GM19328 (cell line): ENCODE measurements at regions not wholly inside any gene's neighbourhood (a gene's known extent, or its start where the extent isn't known, plus 50 kb on each side); places are given as distances from the start of the nearest gene placed in this dataset.

Source experiments
- ATAC-seq: cut with Tn5 transposase; IDR thresholded peaks from one replicate; pipeline ENCODE4 v1.9.1; 2021; ENCODE audit warnings: mild to moderate bottlenecking, moderate library complexity; ENCODE audit not compliant: unreplicated experiment

DNA sequence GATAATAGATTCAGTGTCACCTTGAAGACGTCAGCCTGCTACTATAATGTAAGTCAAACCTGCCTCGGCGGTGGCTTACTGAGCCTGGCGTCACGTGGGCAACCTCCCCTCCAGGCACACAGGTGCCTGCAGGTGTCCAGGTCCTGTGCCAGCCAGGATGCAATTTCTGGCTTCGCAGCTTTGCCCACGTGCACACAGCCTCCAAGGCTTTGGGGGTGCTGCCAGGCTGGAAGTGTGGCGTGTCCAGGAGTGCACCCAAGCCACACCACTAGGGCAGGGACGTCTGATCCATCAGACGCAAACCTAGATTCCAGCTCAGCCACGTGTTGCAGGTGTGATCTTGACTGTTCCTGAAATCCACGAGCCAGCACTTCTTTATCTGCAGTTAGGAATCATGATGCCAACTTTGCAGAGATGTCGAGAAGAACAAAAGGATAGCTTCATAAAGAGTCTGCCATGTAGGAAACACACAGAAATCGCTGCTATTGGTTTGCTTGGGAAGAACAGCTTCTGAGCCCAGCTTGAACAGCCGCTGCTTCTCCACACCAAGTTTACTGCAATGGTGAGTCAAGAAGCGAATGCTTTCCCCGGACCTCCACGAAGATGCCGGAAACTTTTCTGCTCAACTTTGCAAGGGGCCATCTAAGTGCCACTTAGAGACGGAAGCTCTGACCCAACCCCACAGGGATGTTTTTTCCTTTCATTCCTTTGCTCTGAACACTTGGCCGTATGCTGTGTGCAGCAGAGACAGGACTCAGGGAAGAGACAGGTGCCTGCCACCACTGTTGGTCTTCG is 84.2 kb upstream of the SALL3 start:
- no peak for ATAC-seq

GRCh38 chr18:78896111-78896905 is 83.3 kb upstream of the SALL3 start:
- no peak for ATAC-seq

GRCh38 chr18:78898066-78898465 is 81.6 kb upstream of the SALL3 start:
- ATAC-seq, result no peak

GRCh38 chr18:78898635-78899034 is 81.0 kb upstream of the SALL3 start:
- ATAC-seq, result no peak

DNA sequence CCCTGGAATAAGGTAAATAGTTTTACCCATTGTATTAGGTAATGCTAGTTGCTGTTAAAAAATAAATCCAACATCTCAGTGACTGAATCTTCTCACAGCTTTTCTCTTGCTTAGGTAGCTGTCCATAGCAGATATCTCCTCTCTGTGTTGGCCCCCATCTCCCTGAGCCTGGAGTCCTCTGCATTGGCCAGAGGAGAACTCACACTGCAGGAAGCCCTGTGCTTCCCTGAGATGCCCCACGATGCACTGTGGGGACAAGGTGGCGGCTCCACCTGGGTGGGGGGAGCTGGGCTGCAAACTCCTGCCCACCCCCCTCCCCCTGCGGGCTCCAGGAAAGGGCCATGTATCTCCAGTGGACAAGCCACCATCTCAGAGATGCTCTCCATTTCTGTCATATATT is 80.4 kb upstream of the SALL3 start:
- no peak for ATAC-seq

GRCh38 chr18:78900938-78901909 is 78.4 kb upstream of the SALL3 start:
- no peak for ATAC-seq

- no peak for ATAC-seq
Observed at GRCh38 chr18:78901923-78902794, 77.5 kb upstream of the SALL3 start.

- ATAC-seq, result no peak
Observed at GRCh38 chr18:78902795-78903435, 76.7 kb upstream of the SALL3 start.

DNA sequence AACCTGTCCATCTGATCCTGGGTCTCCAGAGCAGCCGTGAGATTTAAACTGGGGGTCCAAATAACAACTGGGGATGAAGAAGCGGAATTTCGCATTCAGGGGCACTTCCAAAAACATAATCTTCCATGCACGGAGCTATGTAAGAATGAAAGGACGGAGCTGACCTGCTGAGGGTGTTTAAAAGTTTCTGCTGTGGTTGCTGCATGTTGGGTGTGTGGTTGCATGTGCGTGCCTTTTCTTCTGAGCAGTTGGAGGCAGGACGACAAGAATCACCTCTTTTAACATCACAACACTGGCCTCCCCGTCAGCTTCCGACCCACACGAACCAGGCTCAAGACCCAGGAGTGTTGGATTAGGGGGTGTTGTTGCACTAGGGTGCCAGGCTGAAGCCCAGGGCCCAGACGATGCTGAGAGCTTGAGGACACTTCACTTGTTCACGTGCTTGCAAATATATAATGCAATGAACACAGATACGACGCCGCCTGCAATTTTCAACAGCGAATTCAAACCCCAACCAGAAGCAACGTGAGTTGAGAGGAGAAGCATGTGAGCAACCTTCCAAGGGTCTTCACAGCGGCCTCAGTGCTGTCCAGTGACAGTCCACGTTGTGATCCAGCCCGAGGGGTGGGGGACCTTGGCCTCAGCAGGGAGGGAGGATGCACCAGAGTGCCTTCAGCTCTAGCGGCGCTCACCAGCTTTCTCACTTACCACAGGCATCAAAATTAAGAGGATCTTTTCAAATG is 76.0 kb upstream of the SALL3 start:
- ATAC-seq, result no peak

DNA sequence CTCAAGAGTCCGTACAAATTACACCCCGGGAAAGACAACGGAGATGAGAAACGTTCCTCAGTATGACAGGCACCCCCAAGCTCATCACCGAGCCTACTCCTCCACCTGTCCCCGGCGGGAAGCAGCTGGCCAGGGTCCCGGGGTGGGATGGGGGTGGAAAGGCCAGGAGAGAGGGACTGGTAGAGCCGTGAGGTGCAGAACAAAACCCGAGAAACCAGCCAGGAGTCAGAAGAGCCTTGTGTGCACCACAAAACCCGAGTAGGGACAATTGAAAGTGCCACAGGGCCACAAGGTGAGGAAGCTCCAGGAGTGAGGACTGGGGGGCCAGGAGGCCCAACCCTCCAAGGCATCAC is 75.5 kb upstream of the SALL3 start:
- no peak for ATAC-seq

- ATAC-seq, result no peak
Observed at GRCh38 chr18:78905334-78905733, 74.3 kb upstream of the SALL3 start.

DNA sequence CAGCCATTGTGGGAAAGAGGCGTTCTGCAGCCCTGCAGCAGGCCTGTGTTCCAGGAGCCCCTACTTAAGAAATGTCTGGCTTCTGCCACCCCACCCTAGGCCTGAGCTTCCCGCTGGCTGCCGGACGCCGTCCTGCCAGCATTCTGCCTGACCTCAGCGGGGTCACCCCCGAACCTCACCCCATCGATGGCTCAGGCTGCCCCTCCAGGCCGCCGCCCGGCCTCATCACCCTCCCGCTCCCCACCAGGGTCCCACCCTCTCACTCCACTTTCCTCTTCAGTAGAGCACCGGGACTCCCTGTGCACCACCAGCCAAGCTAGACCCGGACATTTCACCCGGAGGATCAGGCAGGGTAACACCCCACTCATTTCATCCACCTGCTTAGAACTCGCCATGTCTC is 73.6 kb upstream of the SALL3 start:
- ATAC-seq, result no peak

DNA sequence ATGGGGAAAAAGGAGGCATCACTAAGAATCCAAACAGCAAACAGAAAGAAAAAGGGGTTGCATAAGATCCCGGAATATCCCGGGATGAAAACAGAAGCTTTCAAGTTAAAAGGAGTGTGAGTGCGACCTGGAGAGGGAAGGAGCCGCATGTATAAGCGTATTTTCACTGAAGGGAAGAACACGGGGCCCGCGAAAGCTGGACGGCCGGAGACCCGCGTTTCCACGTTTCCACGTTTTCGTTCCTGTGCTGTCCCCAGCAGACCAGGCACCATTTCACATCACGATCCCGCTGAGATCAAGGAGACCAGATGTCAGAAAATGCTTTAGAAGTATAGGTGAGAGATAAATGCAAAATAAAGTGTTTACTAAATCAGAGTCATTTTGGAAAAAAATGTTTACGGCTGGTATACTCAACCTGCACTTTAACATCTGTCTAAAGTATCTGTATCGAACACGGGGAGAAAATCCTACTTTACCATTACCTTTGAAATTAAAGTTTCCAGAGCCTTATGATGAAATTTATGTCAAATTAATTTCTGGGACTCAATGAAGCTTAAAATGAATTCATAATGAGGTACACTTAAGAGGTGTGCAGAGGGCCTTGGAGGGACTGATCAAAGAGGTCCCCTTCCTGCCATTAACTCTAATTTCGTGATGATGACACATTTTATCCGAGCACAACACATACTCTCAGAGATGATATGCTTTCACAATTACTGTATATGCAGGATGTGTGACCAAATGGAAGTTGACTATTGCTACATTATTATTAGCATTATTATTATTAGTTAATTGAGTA is 71.0 kb upstream of the SALL3 start:
- ATAC-seq, result no peak

DNA sequence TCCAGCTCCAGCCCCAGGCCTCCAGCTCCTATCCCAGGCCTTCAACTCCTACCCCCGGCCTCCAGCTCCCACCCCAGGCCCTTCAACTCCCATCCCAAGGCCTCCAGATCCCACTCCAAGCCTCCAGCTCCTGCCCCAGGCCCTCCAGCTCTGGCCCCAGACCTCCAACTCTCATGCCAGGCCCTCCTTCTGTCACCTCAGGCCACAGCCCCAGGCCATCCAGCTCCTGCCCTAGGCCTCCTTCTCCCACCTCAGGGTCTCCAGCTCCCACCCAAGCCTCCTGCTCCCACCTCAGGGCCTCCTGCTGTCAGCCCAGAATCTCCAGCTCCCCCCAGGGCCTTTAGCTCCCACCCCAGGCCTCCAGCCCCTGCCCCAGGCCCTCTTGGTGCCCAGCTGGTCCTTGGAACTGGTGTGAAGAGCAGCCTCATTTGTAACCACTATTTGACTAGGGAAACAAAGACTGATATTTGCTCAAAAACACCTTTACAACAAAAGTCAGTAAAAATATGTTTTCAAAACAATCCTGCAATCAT is 67.8 kb upstream of the SALL3 start:
- ATAC-seq, result no peak

GRCh38 chr18:78912336-78912735 is 67.3 kb upstream of the SALL3 start:
- no peak for ATAC-seq

DNA sequence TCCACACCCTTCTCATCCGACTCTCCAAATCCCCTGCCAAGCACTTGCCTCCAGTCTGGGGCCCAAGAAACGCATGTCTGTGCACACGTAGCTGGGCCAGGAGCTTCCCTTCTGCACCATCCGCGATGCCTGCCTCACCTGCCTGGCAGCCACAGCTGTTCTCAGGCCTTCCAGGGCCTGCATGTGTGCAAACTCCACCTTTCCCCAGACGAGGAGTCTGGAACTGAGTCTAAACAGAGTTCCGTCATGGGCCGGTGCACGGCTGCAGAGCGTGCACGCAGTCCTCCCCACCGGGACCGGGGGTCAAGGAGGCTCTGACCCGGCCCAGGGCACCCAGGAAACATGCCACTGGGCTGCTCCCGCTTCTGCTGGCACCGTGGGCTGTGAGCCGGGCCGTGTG is 66.8 kb upstream of the SALL3 start:
- ATAC-seq, result no peak

DNA sequence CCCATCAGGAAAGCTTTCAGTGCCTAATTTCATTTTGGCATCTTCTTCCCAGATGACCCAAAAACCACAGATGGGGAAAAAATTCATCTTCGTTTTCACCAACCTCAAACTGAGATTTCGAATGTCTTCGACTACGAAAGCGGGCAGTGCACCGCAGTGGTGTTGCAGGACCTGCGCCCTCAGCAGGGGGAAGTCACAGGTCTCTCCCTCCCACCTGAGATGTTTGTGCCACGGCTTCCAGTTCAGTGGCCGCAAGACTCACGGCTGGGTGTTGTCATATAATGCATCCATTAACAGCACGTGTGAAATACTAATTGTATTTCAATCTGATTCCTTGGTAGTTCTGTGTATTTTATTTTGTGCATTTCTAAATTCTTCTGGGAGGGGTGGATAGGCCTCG is 66.2 kb upstream of the SALL3 start:
- ATAC-seq, result no peak

GRCh38 chr18:78913830-78914231 is 65.8 kb upstream of the SALL3 start:
- no peak for ATAC-seq
